ENCODE measurements at regions not wholly inside any gene's neighbourhood (a gene's known extent, or its start where the extent isn't known, plus 50 kb on each side); places are given as distances from the start of the nearest gene placed in this dataset.

DNA sequence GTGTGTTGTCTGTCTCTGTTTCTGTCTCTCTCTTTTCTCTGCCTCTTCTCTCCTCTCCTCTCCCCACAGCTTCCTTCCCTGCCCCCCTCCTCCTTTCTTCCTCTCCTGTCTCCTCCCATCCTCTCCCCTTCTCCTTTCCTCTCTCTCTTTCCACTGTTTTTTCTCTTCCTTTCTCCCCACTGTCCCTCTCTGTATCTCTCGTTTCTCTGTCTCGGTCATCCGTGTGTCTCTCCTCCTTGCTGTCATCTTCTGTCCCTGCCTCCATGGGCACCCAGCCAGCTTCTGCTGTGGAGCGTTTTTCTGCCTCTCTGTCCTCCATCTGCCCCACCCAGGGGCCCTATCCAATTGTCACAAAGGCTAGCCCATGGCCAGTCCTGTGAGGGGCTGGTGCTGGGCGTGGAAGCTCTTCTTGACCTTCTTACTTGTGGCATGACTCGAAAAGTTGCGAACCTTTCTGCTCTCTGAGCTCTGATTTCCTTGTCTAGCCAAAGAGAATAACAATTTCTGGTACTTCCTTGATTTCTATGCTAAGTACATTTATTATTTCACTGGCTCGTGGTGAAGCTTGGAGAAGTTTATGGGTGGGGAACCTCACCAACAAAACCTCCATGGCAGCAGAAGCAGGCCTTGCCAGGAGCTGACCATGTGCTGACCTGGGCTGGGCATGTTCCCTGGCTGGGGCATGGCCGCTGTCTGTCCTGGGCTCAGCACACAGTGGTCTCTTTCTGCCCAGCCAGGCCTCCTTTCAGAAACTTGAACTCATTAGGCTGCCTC, 69.3 kb downstream of the CEBPB start:
- no peak for TF ChIP-seq EZH2 (IDR thresholded peaks at IDR 0.05; ENCODE audit: low read length, unreplicated experiment)
- no peak for TF ChIP-seq CTCF (conservative IDR thresholded peaks at IDR 0.05; ENCODE audit: low read depth, low read length)
- no peak for TF ChIP-seq EZH2phosphoT487 (IDR thresholded peaks at IDR 0.05; ENCODE audit: borderline replicate concordance, low read length)
